ENCODE measurements at regions not wholly inside any gene's neighbourhood (a gene's known extent, or its start where the extent isn't known, plus 50 kb on each side); places are given as distances from the start of the nearest gene placed in this dataset.

DNA sequence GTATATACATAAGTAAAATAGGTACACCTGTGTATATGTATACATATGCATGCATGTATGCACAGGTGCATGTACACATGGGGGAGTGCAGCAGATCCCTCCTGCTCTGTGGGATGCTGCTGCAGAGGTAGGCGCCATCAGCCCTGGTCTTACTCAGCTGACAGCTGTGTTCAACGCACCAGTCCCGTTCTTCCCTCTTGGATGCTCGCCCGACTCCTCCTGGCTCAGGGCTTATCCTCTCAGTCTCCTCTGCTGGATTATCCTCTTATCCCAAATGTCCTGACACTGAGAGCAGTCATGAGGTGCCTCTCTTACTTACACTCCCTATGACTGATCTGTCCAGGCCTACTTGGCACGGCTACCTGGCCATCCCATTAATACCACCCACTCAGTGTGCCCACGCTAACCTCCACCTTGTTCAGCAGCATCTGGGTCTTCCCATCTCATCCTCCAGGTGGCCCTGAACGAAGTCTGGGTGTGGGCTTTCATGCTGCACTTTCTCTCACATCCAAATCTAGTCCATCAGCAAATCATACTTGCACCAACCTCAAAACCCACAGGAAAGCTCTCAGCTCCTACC lies 357.1 kb downstream of the TCERG1L start:
- Histone ChIP-seq H3K36me3 (ENCODE audit: control insufficient read depth, insufficient read depth, low read length) (no peaks in the 10 kb centered on the region), H3K27me3 (replicated peaks; ENCODE audit: control insufficient read depth, insufficient read depth, low read length) (no peaks in the 10 kb centered on the region), H3K4me3 (replicated peaks; ENCODE audit: low read depth, low read length) (no peak overlapping the region)
- no peak for DNase-seq (ENCODE audit: extremely low read depth, insufficient read length)
- TF ChIP-seq, protein P1, sequence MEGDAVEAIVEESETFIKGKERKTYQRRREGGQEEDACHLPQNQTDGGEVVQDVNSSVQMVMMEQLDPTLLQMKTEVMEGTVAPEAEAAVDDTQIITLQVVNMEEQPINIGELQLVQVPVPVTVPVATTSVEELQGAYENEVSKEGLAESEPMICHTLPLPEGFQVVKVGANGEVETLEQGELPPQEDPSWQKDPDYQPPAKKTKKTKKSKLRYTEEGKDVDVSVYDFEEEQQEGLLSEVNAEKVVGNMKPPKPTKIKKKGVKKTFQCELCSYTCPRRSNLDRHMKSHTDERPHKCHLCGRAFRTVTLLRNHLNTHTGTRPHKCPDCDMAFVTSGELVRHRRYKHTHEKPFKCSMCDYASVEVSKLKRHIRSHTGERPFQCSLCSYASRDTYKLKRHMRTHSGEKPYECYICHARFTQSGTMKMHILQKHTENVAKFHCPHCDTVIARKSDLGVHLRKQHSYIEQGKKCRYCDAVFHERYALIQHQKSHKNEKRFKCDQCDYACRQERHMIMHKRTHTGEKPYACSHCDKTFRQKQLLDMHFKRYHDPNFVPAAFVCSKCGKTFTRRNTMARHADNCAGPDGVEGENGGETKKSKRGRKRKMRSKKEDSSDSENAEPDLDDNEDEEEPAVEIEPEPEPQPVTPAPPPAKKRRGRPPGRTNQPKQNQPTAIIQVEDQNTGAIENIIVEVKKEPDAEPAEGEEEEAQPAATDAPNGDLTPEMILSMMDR (IDR thresholded peaks at IDR 0.05; ENCODE audit: insufficient read depth, low read length, poor library complexity, severe bottlenecking), result no peak

DNA sequence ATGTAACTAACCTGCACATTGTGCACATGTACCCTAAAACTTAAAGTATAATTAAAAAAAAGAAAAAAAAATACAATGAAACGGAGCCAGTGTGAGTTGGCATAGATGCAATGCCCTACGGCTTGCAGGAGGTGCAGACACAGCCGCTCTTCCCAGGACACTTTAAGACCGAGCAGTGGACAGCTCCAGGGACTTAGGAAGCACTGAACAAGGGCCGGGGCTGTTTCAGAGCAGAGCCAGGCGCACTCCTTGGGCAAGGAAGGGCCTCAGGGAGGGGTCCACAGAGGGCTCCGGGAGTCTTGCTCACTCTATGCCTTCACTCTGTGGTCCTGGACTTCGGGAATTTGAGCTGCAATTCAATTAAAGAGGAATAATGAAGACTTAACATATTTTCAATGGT lies 355.3 kb downstream of the TCERG1L start:
- Histone ChIP-seq H3K4me3 (replicated peaks; ENCODE audit: low read depth, low read length) (no peak overlapping the region), H3K36me3 (ENCODE audit: control insufficient read depth, insufficient read depth, low read length) (no peaks in the 10 kb centered on the region), H3K27me3 (replicated peaks; ENCODE audit: control insufficient read depth, insufficient read depth, low read length) (no peaks in the 10 kb centered on the region)
- DNase-seq (ENCODE audit: extremely low read depth, insufficient read length), result no peak
- TF ChIP-seq, protein P1 (IDR thresholded peaks at IDR 0.05; ENCODE audit: insufficient read depth, low read length, poor library complexity, severe bottlenecking), result no peak

DNA sequence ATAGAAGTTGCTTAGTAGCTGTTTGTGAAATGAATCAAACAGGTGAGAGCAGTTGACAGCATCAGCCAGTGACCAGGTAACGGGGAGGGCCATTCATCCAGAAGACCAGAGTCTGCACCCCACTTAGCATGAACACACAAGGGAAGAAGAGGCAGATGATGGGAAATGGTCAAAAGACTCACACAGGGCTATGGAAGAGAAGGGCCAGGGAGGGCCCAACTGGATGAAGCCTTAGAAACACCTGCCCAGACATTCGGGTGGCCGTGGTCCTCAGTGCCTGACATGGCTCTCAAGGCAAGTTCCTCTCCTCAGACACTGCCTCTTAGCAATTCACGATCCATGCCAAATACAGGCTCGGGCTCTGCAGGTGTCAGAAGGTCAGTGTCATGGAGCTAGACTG lies 354.1 kb downstream of the TCERG1L start:
- H3K4me3 ChIP-seq (replicated peaks; ENCODE audit: low read depth, low read length), result no peak overlapping the region
- no peaks in the 10 kb centered on the region for H3K36me3 ChIP-seq (ENCODE audit: control insufficient read depth, insufficient read depth, low read length)
- H3K27me3 ChIP-seq (replicated peaks; ENCODE audit: control insufficient read depth, insufficient read depth, low read length), result no peaks in the 10 kb centered on the region
- no peak for DNase-seq (ENCODE audit: extremely low read depth, insufficient read length)
- TF ChIP-seq, protein P1 (IDR thresholded peaks at IDR 0.05; ENCODE audit: insufficient read depth, low read length, poor library complexity, severe bottlenecking), result no peak

DNA sequence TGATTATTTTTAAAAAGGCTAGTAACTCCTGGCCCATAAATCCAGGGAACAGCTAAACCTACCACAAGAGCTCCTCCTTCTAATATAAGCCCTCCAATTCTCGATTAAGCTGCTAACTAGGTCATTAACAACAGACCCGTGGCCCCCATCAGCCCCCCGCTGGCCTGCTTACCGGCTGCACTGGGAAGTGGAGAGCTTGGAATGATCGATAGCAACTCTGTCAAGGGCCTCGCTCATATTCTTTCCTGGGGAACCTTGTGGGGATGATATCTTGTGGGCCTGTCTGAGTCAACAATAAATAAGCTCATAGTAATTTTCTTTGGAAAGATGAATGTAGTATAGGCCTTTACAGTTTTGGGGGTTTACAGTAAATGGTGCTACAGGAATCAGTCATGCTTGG lies 353.5 kb downstream of the TCERG1L start:
- TF ChIP-seq, protein P1 (IDR thresholded peaks at IDR 0.05; ENCODE audit: insufficient read depth, low read length, poor library complexity, severe bottlenecking), result no peak
- DNase-seq (ENCODE audit: extremely low read depth, insufficient read length), result no peak
- Histone ChIP-seq H3K27me3 (replicated peaks; ENCODE audit: control insufficient read depth, insufficient read depth, low read length) (no peaks in the 10 kb centered on the region), H3K4me3 (replicated peaks; ENCODE audit: low read depth, low read length) (no peak overlapping the region), H3K36me3 (ENCODE audit: control insufficient read depth, insufficient read depth, low read length) (no peaks in the 10 kb centered on the region)

DNA sequence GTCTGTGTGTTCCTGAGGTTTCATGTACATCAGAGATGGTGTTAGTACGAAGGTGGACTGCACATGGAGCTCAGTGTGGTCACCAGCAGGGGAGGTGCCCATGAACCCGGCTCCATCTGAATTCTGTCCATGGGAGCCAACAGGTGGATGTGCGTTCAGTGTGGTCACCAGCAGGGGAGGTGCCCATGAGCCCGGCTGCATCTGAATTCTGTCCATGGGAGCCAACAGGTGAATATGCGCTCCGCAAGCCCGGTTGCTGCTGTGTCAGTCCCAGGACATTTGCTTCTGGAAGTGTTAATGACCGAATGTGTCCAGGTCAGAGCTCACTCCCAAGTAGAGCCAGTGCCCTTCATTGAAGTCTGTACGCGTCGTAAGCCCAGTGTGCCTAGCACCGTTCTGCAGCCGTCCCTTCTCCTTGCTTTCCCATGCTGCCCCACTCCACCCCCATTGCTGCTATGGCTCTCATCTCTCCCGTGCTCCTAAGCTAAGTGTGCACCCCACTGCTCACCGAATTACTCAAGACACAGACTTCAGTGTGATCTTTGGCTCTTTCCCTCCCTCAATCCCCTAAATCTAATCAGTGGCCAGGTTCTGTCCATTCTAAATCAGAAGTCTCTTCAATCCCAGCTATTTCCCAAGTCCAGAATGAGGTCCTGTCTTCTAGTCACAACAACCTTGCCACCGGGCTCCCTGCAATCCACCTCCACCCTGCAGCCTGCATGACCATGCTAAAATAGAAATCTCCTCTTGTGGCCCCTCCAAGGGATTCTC lies 352.4 kb downstream of the TCERG1L start:
- no peak overlapping the region for H3K4me3 ChIP-seq (replicated peaks; ENCODE audit: low read depth, low read length)
- no peaks in the 10 kb centered on the region for H3K27me3 ChIP-seq (replicated peaks; ENCODE audit: control insufficient read depth, insufficient read depth, low read length)
- DNase-seq (ENCODE audit: extremely low read depth, insufficient read length), result no peak
- TF ChIP-seq, protein P1 (IDR thresholded peaks at IDR 0.05; ENCODE audit: insufficient read depth, low read length, poor library complexity, severe bottlenecking), result no peak
- H3K36me3 ChIP-seq (ENCODE audit: control insufficient read depth, insufficient read depth, low read length), result no peaks in the 10 kb centered on the region
